ENCODE measurements at regions not wholly inside any gene's neighbourhood (a gene's known extent, or its start where the extent isn't known, plus 50 kb on each side); places are given as distances from the start of the nearest gene placed in this dataset.

GRCh38 chr20:1786486-1786885 is 108.7 kb upstream of the SIRPA start:
- Histone ChIP-seq H3K9ac (ENCODE audit: low read length in 2 of 2) (no peak overlapping the region), H3K27ac (ENCODE audit: low read length) (no peak overlapping the region), H3K4me3 (ENCODE audit: low read length in 2 of 2) (no peak overlapping the region), H3K9me3 (ENCODE audit: control insufficient read depth in 2 of 2, low read length in 2 of 2) (no peaks in the 10 kb centered on the region), H3K27me3 (ENCODE audit: control insufficient read depth in 1 of 2, insufficient read depth in 2 of 2, low read length in 2 of 2) (peaks cover 4 to 14% of the 10 kb centered on the region in 2 donors), H3K4me1 (ENCODE audit: control insufficient read depth, insufficient read depth, low read length) (peaks cover 3% of the 10 kb centered on the region), H3K36me3 (ENCODE audit: control insufficient read depth in 2 of 2, insufficient read depth in 2 of 2, low read length in 2 of 2) (no peaks in the 10 kb centered on the region)

GRCh38 chr20:1784586-1784985 is 110.6 kb upstream of the SIRPA start:
- no peaks in the 10 kb centered on the region for H3K36me3 ChIP-seq (ENCODE audit: control insufficient read depth in 2 of 2, insufficient read depth in 2 of 2, low read length in 2 of 2)
- H3K27me3 ChIP-seq (ENCODE audit: control insufficient read depth in 1 of 2, insufficient read depth in 2 of 2, low read length in 2 of 2), result peaks cover 4 to 12% of the 10 kb centered on the region in 2 donors
- H3K4me1 ChIP-seq (ENCODE audit: control insufficient read depth, insufficient read depth, low read length), result peaks cover 3% of the 10 kb centered on the region
- no peaks in the 10 kb centered on the region for H3K9me3 ChIP-seq (ENCODE audit: control insufficient read depth in 2 of 2, low read length in 2 of 2)
- no peak overlapping the region for H3K4me3 ChIP-seq (ENCODE audit: low read length in 2 of 2)
- H3K27ac ChIP-seq (ENCODE audit: low read length), result no peak overlapping the region
- no peak overlapping the region for H3K9ac ChIP-seq (ENCODE audit: low read length in 2 of 2)

- Histone ChIP-seq H3K27me3 (ENCODE audit: control insufficient read depth in 1 of 2, insufficient read depth in 2 of 2, low read length in 2 of 2) (peaks cover 4 to 12% of the 10 kb centered on the region in 2 donors), H3K4me1 (ENCODE audit: control insufficient read depth, insufficient read depth, low read length) (peaks cover 3% of the 10 kb centered on the region), H3K9me3 (ENCODE audit: control insufficient read depth in 2 of 2, low read length in 2 of 2) (no peaks in the 10 kb centered on the region), H3K36me3 (ENCODE audit: control insufficient read depth in 2 of 2, insufficient read depth in 2 of 2, low read length in 2 of 2) (no peaks in the 10 kb centered on the region), H3K27ac (ENCODE audit: low read length) (no peak overlapping the region), H3K9ac (ENCODE audit: low read length in 2 of 2) (no peak overlapping the region), H3K4me3 (ENCODE audit: low read length in 2 of 2) (no peak overlapping the region)
Measured at GRCh38 chr20:1783245-1783644, 112.0 kb upstream of the SIRPA start.

GRCh38 chr20:1782181-1782580 is 113.0 kb upstream of the SIRPA start:
- H3K27ac ChIP-seq (ENCODE audit: low read length), result no peak overlapping the region
- no peaks in the 10 kb centered on the region for H3K36me3 ChIP-seq (ENCODE audit: control insufficient read depth in 2 of 2, insufficient read depth in 2 of 2, low read length in 2 of 2)
- H3K9me3 ChIP-seq (ENCODE audit: control insufficient read depth in 2 of 2, low read length in 2 of 2), result no peaks in the 10 kb centered on the region
- H3K4me3 ChIP-seq (ENCODE audit: low read length in 2 of 2), result no peak overlapping the region
- H3K4me1 ChIP-seq (ENCODE audit: control insufficient read depth, insufficient read depth, low read length), result peaks cover 3% of the 10 kb centered on the region
- peaks cover 4 to 12% of the 10 kb centered on the region in 2 donors for H3K27me3 ChIP-seq (ENCODE audit: control insufficient read depth in 1 of 2, insufficient read depth in 2 of 2, low read length in 2 of 2)
- H3K9ac ChIP-seq (ENCODE audit: low read length in 2 of 2), result no peak overlapping the region

DNA sequence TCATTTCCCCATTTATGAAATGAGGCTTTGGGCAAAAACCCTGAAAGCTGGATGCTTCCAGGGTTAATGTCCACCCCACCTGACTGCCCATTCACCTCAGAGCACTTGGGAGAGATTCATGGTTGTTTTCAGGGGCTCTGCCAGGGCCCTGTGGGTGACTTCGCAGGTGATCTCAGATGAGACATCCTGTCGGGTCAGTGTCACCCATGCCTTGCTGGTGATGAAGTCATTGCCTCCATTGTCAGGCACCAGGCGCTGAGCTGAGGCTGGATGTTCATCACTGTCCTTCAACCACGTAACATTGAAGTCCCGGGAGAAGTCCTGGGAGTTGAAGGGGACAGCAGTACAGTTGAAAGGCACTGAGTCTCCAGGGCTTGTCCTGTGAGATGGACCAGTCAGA is 115.6 kb upstream of the SIRPA start:
- H3K9ac ChIP-seq (ENCODE audit: low read length in 2 of 2), result no peak overlapping the region
- H3K4me3 ChIP-seq (ENCODE audit: low read length in 2 of 2), result no peak overlapping the region
- H3K27ac ChIP-seq (ENCODE audit: low read length), result no peak overlapping the region
- H3K9me3 ChIP-seq (ENCODE audit: control insufficient read depth in 2 of 2, low read length in 2 of 2), result no peaks in the 10 kb centered on the region
- peaks cover 3% of the 10 kb centered on the region in 2 donors for H3K27me3 ChIP-seq (ENCODE audit: control insufficient read depth in 1 of 2, insufficient read depth in 2 of 2, low read length in 2 of 2)
- peaks cover 11% of the 10 kb centered on the region for H3K4me1 ChIP-seq (ENCODE audit: control insufficient read depth, insufficient read depth, low read length)
- H3K36me3 ChIP-seq (ENCODE audit: control insufficient read depth in 2 of 2, insufficient read depth in 2 of 2, low read length in 2 of 2), result no peaks in the 10 kb centered on the region

DNA sequence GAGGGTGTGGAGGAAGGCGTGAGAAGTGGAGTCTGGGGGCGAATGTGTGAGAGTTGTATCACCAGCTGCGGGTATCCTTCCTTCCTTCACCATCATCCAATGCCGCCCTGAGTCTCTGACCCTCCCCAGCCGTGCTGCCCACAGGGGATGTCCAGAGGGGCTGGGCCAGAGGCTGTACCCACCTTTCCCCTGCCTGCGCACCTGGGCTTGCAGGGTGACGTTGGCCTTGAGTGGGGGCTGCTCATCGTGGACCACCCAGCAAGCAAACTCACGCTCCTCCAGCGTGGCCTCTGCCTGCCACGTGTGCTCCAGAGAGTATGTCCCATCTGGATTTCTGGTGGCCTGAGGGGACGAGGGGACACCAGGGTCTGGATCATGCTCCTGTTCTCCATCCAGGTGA is 116.9 kb upstream of the SIRPA start:
- no peaks in the 10 kb centered on the region for H3K9me3 ChIP-seq (ENCODE audit: control insufficient read depth in 2 of 2, low read length in 2 of 2)
- H3K4me3 ChIP-seq (ENCODE audit: low read length in 2 of 2), result no peak overlapping the region
- no peak overlapping the region for H3K27ac ChIP-seq (ENCODE audit: low read length)
- peaks cover 11% of the 10 kb centered on the region for H3K4me1 ChIP-seq (ENCODE audit: control insufficient read depth, insufficient read depth, low read length)
- no peaks in the 10 kb centered on the region for H3K36me3 ChIP-seq (ENCODE audit: control insufficient read depth in 2 of 2, insufficient read depth in 2 of 2, low read length in 2 of 2)
- no peak overlapping the region for H3K9ac ChIP-seq (ENCODE audit: low read length in 2 of 2)
- peaks cover 0 to under 1% of the 10 kb centered on the region in 2 donors for H3K27me3 ChIP-seq (ENCODE audit: control insufficient read depth in 1 of 2, insufficient read depth in 2 of 2, low read length in 2 of 2)

DNA sequence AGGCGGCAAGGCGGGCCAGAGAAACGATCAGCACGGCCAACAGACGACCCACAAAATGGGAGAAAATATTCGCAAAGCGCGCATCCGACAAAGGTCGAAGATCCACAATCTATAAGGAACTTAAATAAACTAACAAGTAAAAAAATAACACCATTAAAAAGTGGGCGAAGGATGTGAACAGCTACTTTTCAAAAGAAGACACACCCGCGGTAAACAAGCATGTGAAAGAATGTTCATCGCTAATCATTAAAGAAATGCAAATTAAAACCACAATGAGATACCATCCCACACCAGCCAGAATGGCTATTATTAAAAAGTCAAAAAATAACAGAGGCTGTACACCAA is 117.8 kb upstream of the SIRPA start:
- H3K36me3 ChIP-seq (ENCODE audit: control insufficient read depth in 2 of 2, insufficient read depth in 2 of 2, low read length in 2 of 2), result no peaks in the 10 kb centered on the region

DNA sequence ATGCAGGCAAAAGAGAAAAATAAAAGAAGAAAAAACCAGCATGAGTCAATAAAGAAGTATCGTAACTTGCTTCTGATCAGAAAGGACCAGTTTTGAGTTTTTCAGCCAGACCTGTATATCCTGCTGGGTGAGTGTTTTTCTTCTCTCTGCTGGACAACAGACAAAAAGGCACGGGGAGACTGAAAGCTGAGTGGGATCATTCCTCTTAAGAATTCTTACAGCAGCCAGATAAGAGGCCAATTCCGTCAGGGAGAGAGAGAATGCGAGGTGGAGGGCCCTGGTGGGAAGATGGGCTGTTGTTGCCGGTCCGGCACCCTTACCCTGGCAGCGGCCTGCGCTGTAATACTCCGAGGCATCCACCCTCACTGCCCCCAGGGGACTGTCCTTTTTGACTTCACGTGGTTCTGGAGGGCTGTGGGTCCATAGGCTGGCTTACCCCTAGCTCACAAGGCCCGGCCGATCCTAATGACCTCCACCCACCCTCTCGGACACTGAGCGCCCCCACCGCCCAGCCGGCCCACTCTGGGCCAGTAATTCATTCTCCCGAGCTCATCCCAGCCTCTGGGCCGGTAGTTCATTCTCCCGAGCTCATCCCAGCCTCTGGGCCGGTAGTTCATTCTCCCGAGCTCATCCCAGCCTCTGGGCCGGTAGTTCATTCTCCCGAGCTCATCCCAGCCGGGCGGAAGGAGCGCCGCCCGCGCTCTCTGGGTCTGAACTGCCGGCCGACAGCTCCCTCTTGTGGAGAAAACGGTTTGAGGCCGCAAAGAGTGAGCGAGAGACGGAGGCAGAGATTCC is 118.3 kb upstream of the SIRPA start:
- Histone ChIP-seq H3K4me3 (ENCODE audit: low read length in 2 of 2) (peak overlapping the region; percentile 84 to 94), H3K9ac (ENCODE audit: low read length in 2 of 2) (peak overlapping the region; percentile 91 to 97), H3K9me3 (ENCODE audit: control insufficient read depth in 2 of 2, low read length in 2 of 2) (no peaks in the 10 kb centered on the region), H3K36me3 (ENCODE audit: control insufficient read depth in 2 of 2, insufficient read depth in 2 of 2, low read length in 2 of 2) (no peaks in the 10 kb centered on the region), H3K27me3 (ENCODE audit: control insufficient read depth in 1 of 2, insufficient read depth in 2 of 2, low read length in 2 of 2) (no peaks in the 10 kb centered on the region), H3K4me1 (ENCODE audit: control insufficient read depth, insufficient read depth, low read length) (peaks cover 11% of the 10 kb centered on the region), H3K27ac (ENCODE audit: low read length) (peak overlapping the region; percentile 37)

More for the DNA sequence above, 117.8 kb upstream of the SIRPA start:
- Histone ChIP-seq H3K4me3 (ENCODE audit: low read length in 2 of 2) (peak overlapping the region; percentile 84 to 94), H3K4me1 (ENCODE audit: control insufficient read depth, insufficient read depth, low read length) (peaks cover 11% of the 10 kb centered on the region), H3K9me3 (ENCODE audit: control insufficient read depth in 2 of 2, low read length in 2 of 2) (no peaks in the 10 kb centered on the region), H3K27me3 (ENCODE audit: control insufficient read depth in 1 of 2, insufficient read depth in 2 of 2, low read length in 2 of 2) (no peaks in the 10 kb centered on the region), H3K9ac (ENCODE audit: low read length in 2 of 2) (peak overlapping the region in 1 of 2 donors; percentile 97), H3K27ac (ENCODE audit: low read length) (no peak overlapping the region)

DNA sequence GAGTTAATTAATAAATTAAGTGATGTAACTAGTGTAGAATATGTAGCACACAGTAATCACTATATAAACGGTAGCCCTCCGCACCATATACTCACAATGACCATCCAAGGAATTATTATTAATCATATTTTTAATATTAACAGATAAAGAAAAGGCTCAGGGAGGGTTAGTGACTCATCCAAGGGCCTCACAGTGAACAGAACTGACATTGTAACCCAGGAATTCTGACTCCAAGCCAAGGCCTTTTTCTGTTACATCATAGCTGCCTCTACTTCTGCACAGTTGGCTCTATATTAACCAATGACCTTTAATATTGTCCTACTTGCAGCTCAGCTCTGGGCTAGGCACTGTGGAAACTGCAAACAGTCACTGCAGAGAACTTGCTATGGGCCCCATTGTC is 117.5 kb upstream of the SIRPG start:
- Histone ChIP-seq H3K4me3 (ENCODE audit: low read length in 2 of 2) (no peak overlapping the region), H3K4me1 (ENCODE audit: control insufficient read depth, insufficient read depth, low read length) (peaks cover 11% of the 10 kb centered on the region), H3K27ac (ENCODE audit: low read length) (no peak overlapping the region), H3K27me3 (ENCODE audit: control insufficient read depth in 1 of 2, insufficient read depth in 2 of 2, low read length in 2 of 2) (no peaks in the 10 kb centered on the region), H3K9ac (ENCODE audit: low read length in 2 of 2) (no peak overlapping the region), H3K9me3 (ENCODE audit: control insufficient read depth in 2 of 2, low read length in 2 of 2) (no peaks in the 10 kb centered on the region), H3K36me3 (ENCODE audit: control insufficient read depth in 2 of 2, insufficient read depth in 2 of 2, low read length in 2 of 2) (no peaks in the 10 kb centered on the region)

DNA sequence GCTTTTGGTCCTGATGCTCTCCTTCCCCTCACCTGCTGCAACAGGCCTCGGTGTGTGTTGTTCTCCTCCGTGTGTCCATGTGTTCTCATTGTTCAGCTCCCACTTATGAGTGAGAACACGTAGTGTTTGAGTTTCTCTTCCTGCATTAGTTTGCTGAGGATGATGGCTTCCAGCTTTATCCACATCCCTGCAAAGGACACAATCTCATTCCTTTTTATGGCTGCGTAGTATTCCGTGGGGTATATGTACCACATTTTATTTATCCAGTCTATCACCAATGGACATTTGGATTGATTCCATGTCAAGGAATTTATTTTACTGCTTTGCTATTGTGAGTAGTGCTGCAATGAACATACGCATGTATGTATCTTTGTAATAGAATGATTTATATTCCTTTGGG is 116.9 kb upstream of the SIRPG start:
- H3K4me1 ChIP-seq (ENCODE audit: control insufficient read depth, insufficient read depth, low read length), result peaks cover 11% of the 10 kb centered on the region
- H3K27me3 ChIP-seq (ENCODE audit: control insufficient read depth in 1 of 2, insufficient read depth in 2 of 2, low read length in 2 of 2), result no peaks in the 10 kb centered on the region
- H3K27ac ChIP-seq (ENCODE audit: low read length), result no peak overlapping the region
- no peaks in the 10 kb centered on the region for H3K36me3 ChIP-seq (ENCODE audit: control insufficient read depth in 2 of 2, insufficient read depth in 2 of 2, low read length in 2 of 2)
- no peak overlapping the region for H3K4me3 ChIP-seq (ENCODE audit: low read length in 2 of 2)
- H3K9ac ChIP-seq (ENCODE audit: low read length in 2 of 2), result no peak overlapping the region
- H3K9me3 ChIP-seq (ENCODE audit: control insufficient read depth in 2 of 2, low read length in 2 of 2), result no peaks in the 10 kb centered on the region

- H3K36me3 ChIP-seq (ENCODE audit: control insufficient read depth in 2 of 2, insufficient read depth in 2 of 2, low read length in 2 of 2), result no peaks in the 10 kb centered on the region
- H3K9me3 ChIP-seq (ENCODE audit: control insufficient read depth in 2 of 2, low read length in 2 of 2), result no peaks in the 10 kb centered on the region
- no peaks in the 10 kb centered on the region for H3K27me3 ChIP-seq (ENCODE audit: control insufficient read depth in 1 of 2, insufficient read depth in 2 of 2, low read length in 2 of 2)
- no peak overlapping the region for H3K27ac ChIP-seq (ENCODE audit: low read length)
- no peak overlapping the region for H3K4me3 ChIP-seq (ENCODE audit: low read length in 2 of 2)
- peaks cover 11% of the 10 kb centered on the region for H3K4me1 ChIP-seq (ENCODE audit: control insufficient read depth, insufficient read depth, low read length)
- H3K9ac ChIP-seq (ENCODE audit: low read length in 2 of 2), result no peak overlapping the region
Measured at GRCh38 chr20:1773816-1774215, 116.2 kb upstream of the SIRPG start.

Measured in stomach smooth muscle (tissue), 2 donors.